Chondrocyte (in vitro differentiated cells): ENCODE measurements at regions not wholly inside any gene's neighbourhood (a gene's known extent, or its start where the extent isn't known, plus 50 kb on each side); places are given as distances from the start of the nearest gene placed in this dataset.
A peak's percentile ranks its signal among the peaks of the same experiment; 100 is the strongest.
"Not testable (repeated sequence)": the region's sequence is repeated elsewhere in the genome, so short reads cannot be mapped to it uniquely, and the experiment has no call there.

Experiments used
- DNase-seq: peaks from one replicate; pipeline ENCODE4 v3.0.0; 2021; ENCODE audit warnings: mixed read lengths, low spot score
- H3K27ac Mint-ChIP-seq: one replicate; pipeline ENCODE4 v1.8.0; 2021; ENCODE audit warnings: mild to moderate bottlenecking, moderate library complexity, mixed read lengths; ENCODE audit not compliant: unreplicated experiment
- H3K27me3 Mint-ChIP-seq: 2 replicates; pipeline ENCODE4 v1.8.0; 2021; ENCODE audit warnings: low read depth, mixed read lengths
- H3K36me3 Mint-ChIP-seq: 2 replicates; pipeline ENCODE4 v1.8.0; 2021; ENCODE audit warnings: low read depth, mixed read lengths
- H3K4me1 Mint-ChIP-seq: 2 replicates; pipeline ENCODE4 v1.8.0; 2021; ENCODE audit warnings: low read depth, mild to moderate bottlenecking, mixed read lengths
- H3K4me3 Mint-ChIP-seq: one replicate; pipeline ENCODE4 v1.8.0; 2021; ENCODE audit warnings: mild to moderate bottlenecking, moderate library complexity, mixed read lengths; ENCODE audit not compliant: unreplicated experiment
- H3K9me3 Mint-ChIP-seq: 2 replicates; pipeline ENCODE4 v1.8.0; 2021; ENCODE audit warnings: low read depth, mixed read lengths
- CTCF ChIP-seq: fragments of 200-600 bp; sonication (generic); IDR thresholded peaks from 2 replicates; pipeline ENCODE4 v1.5.0; 2021; ENCODE audit warnings: antibody characterized with exemption, mild to moderate bottlenecking, moderate library complexity

GRCh38 chr17:27087935-27088766 is 205.8 kb upstream of the WSB1 start:
- no peak for TF ChIP-seq CTCF
- DNase-seq: no peak
- Mint-ChIP-seq H3K27me3 (no peaks in the 10 kb centered on the region), H3K9me3 (peaks cover 32% of the 10 kb centered on the region), H3K4me1 (no peaks in the 10 kb centered on the region), H3K27ac (no peak overlapping the region), H3K4me3 (no peak overlapping the region), H3K36me3 (no peaks in the 10 kb centered on the region)

DNA sequence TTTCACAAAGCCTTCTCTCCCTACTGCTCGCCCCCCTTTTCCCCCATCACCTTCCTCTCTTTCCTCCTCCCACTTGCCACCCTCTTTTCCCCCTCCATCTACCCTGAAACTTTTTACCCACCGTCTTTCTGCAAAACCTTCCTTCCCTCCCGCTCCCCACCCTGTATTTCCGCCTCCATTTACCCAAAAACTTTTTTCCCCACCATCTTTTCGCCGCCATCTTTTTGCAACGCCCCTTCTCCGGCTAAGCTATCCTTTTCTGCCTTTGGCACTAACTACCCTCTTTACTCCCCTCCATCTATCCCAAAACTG is 205.2 kb upstream of the WSB1 start:
- no peak for DNase-seq
- Mint-ChIP-seq H3K27me3 (no peaks in the 10 kb centered on the region), H3K4me1 (no peaks in the 10 kb centered on the region), H3K9me3 (peaks cover 28% of the 10 kb centered on the region), H3K4me3 (no peak overlapping the region), H3K27ac (no peak overlapping the region), H3K36me3 (no peaks in the 10 kb centered on the region)
- TF ChIP-seq CTCF: no peak

- not testable (repeated sequence) for H3K27me3 Mint-ChIP-seq, H3K4me3 Mint-ChIP-seq, H3K27ac Mint-ChIP-seq, H3K36me3 Mint-ChIP-seq, H3K4me1 Mint-ChIP-seq
- DNase-seq: peak; percentile 61
- peaks cover 28% of the 10 kb centered on the region for H3K9me3 Mint-ChIP-seq
These were observed 204.6 kb upstream of the WSB1 start for GRCh38 chr17:27089079-27089928.

- Mint-ChIP-seq H3K27ac (no peak overlapping the region), H3K4me3 (no peak overlapping the region), H3K9me3 (peaks cover 26% of the 10 kb centered on the region), H3K27me3 (no peaks in the 10 kb centered on the region), H3K4me1 (no peaks in the 10 kb centered on the region), H3K36me3 (no peaks in the 10 kb centered on the region)
- DNase-seq: peak; percentile 69
- TF ChIP-seq CTCF: no peak
These were observed 204.0 kb upstream of the WSB1 start for GRCh38 chr17:27089929-27090247.

- H3K27me3 Mint-ChIP-seq, H3K4me1 Mint-ChIP-seq, H3K27ac Mint-ChIP-seq, H3K4me3 Mint-ChIP-seq, H3K36me3 Mint-ChIP-seq: not testable (repeated sequence)
- peaks cover 23% of the 10 kb centered on the region for H3K9me3 Mint-ChIP-seq
- peak; percentile 72 for DNase-seq
These were observed 203.4 kb upstream of the WSB1 start for GRCh38 chr17:27090450-27091042.

GRCh38 chr17:27091043-27091497 is 202.8 kb upstream of the WSB1 start:
- H3K27ac Mint-ChIP-seq: no peak overlapping the region
- TF ChIP-seq CTCF: no peak
- H3K36me3 Mint-ChIP-seq: no peaks in the 10 kb centered on the region
- H3K27me3 Mint-ChIP-seq: peaks cover 1% of the 10 kb centered on the region
- no peaks in the 10 kb centered on the region for H3K4me1 Mint-ChIP-seq
- no peak for DNase-seq
- no peak overlapping the region for H3K4me3 Mint-ChIP-seq
- H3K9me3 Mint-ChIP-seq: peaks cover 21% of the 10 kb centered on the region

DNA sequence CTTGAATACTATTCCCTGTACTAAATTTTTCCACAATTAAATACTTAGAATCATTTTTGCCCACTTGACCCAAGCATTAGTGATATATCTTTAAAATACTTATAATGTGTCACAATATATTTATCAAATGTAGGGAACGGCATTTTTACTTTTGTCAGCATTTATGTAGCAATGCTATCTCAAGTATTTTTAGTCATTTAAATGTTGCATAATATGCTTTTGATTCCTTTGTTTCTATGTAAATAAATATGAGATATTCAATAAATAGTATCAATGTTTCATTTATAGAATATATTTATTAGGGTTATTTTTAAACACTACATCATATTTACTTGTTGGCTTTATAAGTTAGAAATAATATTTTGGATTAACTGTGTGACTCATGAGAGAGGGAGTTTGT is 199.7 kb upstream of the WSB1 start:
- not testable (repeated sequence) for H3K4me1 Mint-ChIP-seq, H3K4me3 Mint-ChIP-seq, H3K27ac Mint-ChIP-seq, H3K27me3 Mint-ChIP-seq, DNase-seq, H3K36me3 Mint-ChIP-seq
- H3K9me3 Mint-ChIP-seq: peaks cover 11% of the 10 kb centered on the region

- not testable (repeated sequence) for DNase-seq, H3K27ac Mint-ChIP-seq, H3K4me1 Mint-ChIP-seq, H3K36me3 Mint-ChIP-seq, H3K4me3 Mint-ChIP-seq, H3K9me3 Mint-ChIP-seq, H3K27me3 Mint-ChIP-seq
These were observed 198.1 kb upstream of the WSB1 start for GRCh38 chr17:27095821-27096220.

DNA sequence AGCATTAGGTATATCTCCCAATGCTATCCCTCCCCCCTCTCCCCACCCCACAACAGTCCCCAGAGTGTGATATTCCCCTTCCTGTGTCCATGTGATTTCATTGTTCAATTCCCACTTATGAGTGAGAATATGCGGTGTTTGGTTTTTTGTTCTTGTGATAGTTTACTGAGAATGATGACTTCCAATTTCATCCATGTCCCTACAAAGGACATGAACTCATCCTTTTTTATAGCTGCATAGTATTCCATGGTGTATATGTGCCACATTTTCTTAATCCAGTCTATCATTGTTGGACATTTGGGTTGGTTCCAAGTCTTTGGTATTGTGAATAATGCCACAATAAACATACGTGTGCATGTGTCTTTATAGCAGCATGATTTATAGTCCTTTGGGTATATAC is 194.6 kb upstream of the WSB1 start:
- H3K4me3 Mint-ChIP-seq, H3K27ac Mint-ChIP-seq, DNase-seq, H3K9me3 Mint-ChIP-seq, H3K27me3 Mint-ChIP-seq, H3K36me3 Mint-ChIP-seq, H3K4me1 Mint-ChIP-seq: not testable (repeated sequence)
